Thyroid gland (tissue), 4 donors: ENCODE measurements at regions not wholly inside any gene's neighbourhood (a gene's known extent, or its start where the extent isn't known, plus 50 kb on each side); places are given as distances from the start of the nearest gene placed in this dataset.

Experiments
- DNase-seq, 2 donors: peaks; one replicate each; pipeline ENCODE4 v3.0.0-alpha.2; 2019
- H3K27ac ChIP-seq, 3 donors: fragments of 200-600 bp; sonication (generic); 1 replicate in 2 of 3; 2 replicates in 1 of 3; pipeline ENCODE4 v1.5.1; 2016 to 2019; ENCODE audit warnings: mild to moderate bottlenecking in 1 of 3, moderate library complexity in 1 of 3
- H3K27me3 ChIP-seq: fragments of 200-600 bp; sonication (generic); one replicate; pipeline ENCODE4 v1.5.1; 2019
- H3K36me3 ChIP-seq, 2 donors: fragments of 200-600 bp; sonication (generic); one replicate each; pipeline ENCODE4 v1.5.1; 2016 to 2019
- H3K4me1 ChIP-seq, 2 donors: fragments of 200-600 bp; sonication (generic); one replicate each; pipeline ENCODE4 v1.5.1; 2017 to 2019
- H3K4me3 ChIP-seq, 3 donors: fragments of 200-600 bp; sonication (generic); replicated peaks in 1 of 3; 1 replicate in 2 of 3; 2 replicates in 1 of 3; pipeline ENCODE4 v1.5.1; 2016; ENCODE audit warnings: mild to moderate bottlenecking in 1 of 3
- H3K9me3 ChIP-seq: fragments of 200-600 bp; sonication (generic); one replicate; pipeline ENCODE4 v1.5.1; 2017
- CTCF ChIP-seq, 6 experiments: fragments of 200-600 bp in 3 of 6; fragments of 450-650 bp in 3 of 6; sonication (generic) in 3 of 6; IDR thresholded peaks; one replicate each; pipeline ENCODE4 v1.5.1; 2016 to 2019; ENCODE audit warnings: antibody characterized with exemption in 6 of 6, mild to moderate bottlenecking in 2 of 6, inconsistent platforms in 1 of 6, moderate library complexity in 1 of 6
- POLR2A ChIP-seq, 2 donors: fragments of 450-650 bp; IDR thresholded peaks; one replicate each; pipeline ENCODE4 v1.6.1; 2017; ENCODE audit warnings: antibody characterized with exemption in 2 of 2, mild to moderate bottlenecking in 2 of 2, moderate library complexity in 1 of 2
- WGBS, 2 donors: methylation state at CpG; one replicate each; pipeline ENCODE4 v1.1.5; 2017; 5-methylcytosine and 5-hydroxymethylcytosine counted together
- intact Hi-C: fragments of 100-400 bp; cut with DNase I; formaldehyde crosslinking; loops from one replicate; pipeline ENCODE4 v1.15.1; 2023

- no peaks in the 10 kb centered on the region for H3K9me3 ChIP-seq
- H3K4me3 ChIP-seq: no peak overlapping the region
- H3K27me3 ChIP-seq: no peaks in the 10 kb centered on the region
- no peak overlapping the region for H3K27ac ChIP-seq
- DNase-seq: no peak
- H3K4me1 ChIP-seq: no peaks in the 10 kb centered on the region
- WGBS, 2 donors: 47 to 58% methylated on average over 2 of the region's 2 CpGs
- intact Hi-C loops: no loop called here
- no peaks in the 10 kb centered on the region for H3K36me3 ChIP-seq
- TF ChIP-seq CTCF (IDR thresholded peaks at IDR 0.05): no peak
- TF ChIP-seq POLR2A (IDR thresholded peaks at IDR 0.05): no peak
Observed at GRCh38 chr21:28763809-28764418, 228.8 kb downstream of the LTN1 start.

GRCh38 chr21:28762357-28762735, 230.3 kb downstream of the LTN1 start:
- DNase-seq: no peak
- intact Hi-C loops: no loop called here
- no peaks in the 10 kb centered on the region for H3K9me3 ChIP-seq
- no peak overlapping the region for H3K27ac ChIP-seq
- H3K4me3 ChIP-seq: no peak overlapping the region
- TF ChIP-seq POLR2A (IDR thresholded peaks at IDR 0.05) (no peak), CTCF (IDR thresholded peaks at IDR 0.05) (no peak)
- H3K27me3 ChIP-seq: no peaks in the 10 kb centered on the region
- H3K4me1 ChIP-seq: no peaks in the 10 kb centered on the region
- no peaks in the 10 kb centered on the region for H3K36me3 ChIP-seq
- 88 to 100% methylated on average over 1 of the region's 1 CpG for WGBS, 2 donors

- Histone ChIP-seq H3K27ac (no peak overlapping the region), H3K36me3 (no peaks in the 10 kb centered on the region), H3K9me3 (no peaks in the 10 kb centered on the region), H3K4me3 (no peak overlapping the region), H3K4me1 (no peaks in the 10 kb centered on the region), H3K27me3 (no peaks in the 10 kb centered on the region)
- intact Hi-C loops: no loop called here
- no peak for TF ChIP-seq CTCF (IDR thresholded peaks at IDR 0.05)
- TF ChIP-seq POLR2A (IDR thresholded peaks at IDR 0.05): no peak
- DNase-seq: no peak
- WGBS, 2 donors: 55 to 72% methylated on average over 3 of the region's 3 CpGs
Observed at GRCh38 chr21:28761674-28762356, 230.9 kb downstream of the LTN1 start.

GRCh38 chr21:28758883-28759242, 233.8 kb downstream of the LTN1 start:
- Histone ChIP-seq H3K27ac (no peak overlapping the region), H3K4me1 (no peaks in the 10 kb centered on the region), H3K9me3 (no peaks in the 10 kb centered on the region), H3K4me3 (no peak overlapping the region), H3K36me3 (no peaks in the 10 kb centered on the region), H3K27me3 (no peaks in the 10 kb centered on the region)
- no peak for DNase-seq
- 50 to 91% methylated on average over 1 of the region's 1 CpG for WGBS, 2 donors
- TF ChIP-seq POLR2A (IDR thresholded peaks at IDR 0.05): no peak
- no peak for TF ChIP-seq CTCF (IDR thresholded peaks at IDR 0.05)
- intact Hi-C loops: no loop called here

- TF ChIP-seq CTCF (IDR thresholded peaks at IDR 0.05): no peak
- TF ChIP-seq POLR2A (IDR thresholded peaks at IDR 0.05): no peak
- DNase-seq: no peak
- no peaks in the 10 kb centered on the region for H3K4me1 ChIP-seq
- H3K4me3 ChIP-seq: no peak overlapping the region
- H3K27me3 ChIP-seq: no peaks in the 10 kb centered on the region
- H3K27ac ChIP-seq: no peak overlapping the region
- 76 to 84% methylated on average over 7 of the region's 7 CpGs for WGBS, 2 donors
- intact Hi-C loops: no loop called here
- no peaks in the 10 kb centered on the region for H3K36me3 ChIP-seq
- H3K9me3 ChIP-seq: no peaks in the 10 kb centered on the region
Observed at GRCh38 chr21:28758042-28758882, 234.4 kb downstream of the LTN1 start.
